DMS 273 (cell line): ENCODE measurements at regions not wholly inside any gene's neighbourhood (a gene's known extent, or its start where the extent isn't known, plus 50 kb on each side); places are given as distances from the start of the nearest gene placed in this dataset.
"Not testable (repeated sequence)": the region's sequence is repeated elsewhere in the genome, so short reads cannot be mapped to it uniquely, and the experiment has no call there.

ENCODE experiments used
- DNase-seq: peaks from one replicate; lab custom pipeline; 2025; ENCODE audit not compliant: unreplicated experiment; lab: John Stamatoyannopoulos, UW

DNA sequence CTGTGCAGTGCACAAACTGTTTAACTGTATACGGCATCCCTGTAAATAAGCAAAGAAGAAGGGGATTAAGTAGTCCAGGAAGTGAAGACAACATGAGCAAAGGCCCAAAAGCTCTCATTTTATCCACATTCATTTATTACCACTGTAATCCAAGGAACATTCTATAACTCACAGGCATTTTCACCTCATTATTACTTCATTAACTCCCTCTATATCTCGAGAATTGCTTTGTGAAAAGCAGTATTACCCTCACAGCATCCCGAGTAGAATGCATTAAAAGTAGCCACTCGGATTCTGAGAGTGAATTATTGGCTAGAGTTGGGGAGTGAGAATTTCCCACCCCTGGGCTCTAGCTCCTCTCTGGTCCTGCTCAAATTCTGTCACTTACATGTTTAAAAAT lies 51.0 kb upstream of the CHCHD3 start:
- no peak for DNase-seq

- DNase-seq, result no peak
These were observed 52.9 kb upstream of the CHCHD3 start for GRCh38 chr7:133134810-133135209.

GRCh38 chr7:133135451-133135850 lies 53.6 kb upstream of the CHCHD3 start:
- no peak for DNase-seq

DNA sequence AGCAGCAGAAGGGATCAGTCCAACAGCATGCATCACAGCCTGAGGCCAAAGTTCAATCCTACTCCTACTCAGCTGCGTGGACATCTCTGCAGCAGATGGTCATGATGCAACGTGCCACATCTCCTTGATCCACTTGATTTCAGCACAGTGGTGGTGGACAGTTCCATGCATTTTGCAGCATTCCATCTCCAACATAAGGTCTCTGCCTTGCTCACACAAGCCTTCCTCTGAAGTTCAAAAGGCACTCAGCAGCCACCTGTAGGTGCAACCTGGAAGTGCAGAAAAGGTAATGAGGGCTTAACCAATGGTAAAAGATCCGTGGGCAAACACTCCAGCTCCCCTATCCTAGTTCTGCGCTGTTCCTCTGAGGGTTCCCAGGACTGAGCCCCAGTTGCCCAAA lies 57.5 kb upstream of the CHCHD3 start:
- DNase-seq, result peak; percentile 70

- DNase-seq, result no peak
These were observed 57.9 kb upstream of the CHCHD3 start for GRCh38 chr7:133139801-133140200.

DNA sequence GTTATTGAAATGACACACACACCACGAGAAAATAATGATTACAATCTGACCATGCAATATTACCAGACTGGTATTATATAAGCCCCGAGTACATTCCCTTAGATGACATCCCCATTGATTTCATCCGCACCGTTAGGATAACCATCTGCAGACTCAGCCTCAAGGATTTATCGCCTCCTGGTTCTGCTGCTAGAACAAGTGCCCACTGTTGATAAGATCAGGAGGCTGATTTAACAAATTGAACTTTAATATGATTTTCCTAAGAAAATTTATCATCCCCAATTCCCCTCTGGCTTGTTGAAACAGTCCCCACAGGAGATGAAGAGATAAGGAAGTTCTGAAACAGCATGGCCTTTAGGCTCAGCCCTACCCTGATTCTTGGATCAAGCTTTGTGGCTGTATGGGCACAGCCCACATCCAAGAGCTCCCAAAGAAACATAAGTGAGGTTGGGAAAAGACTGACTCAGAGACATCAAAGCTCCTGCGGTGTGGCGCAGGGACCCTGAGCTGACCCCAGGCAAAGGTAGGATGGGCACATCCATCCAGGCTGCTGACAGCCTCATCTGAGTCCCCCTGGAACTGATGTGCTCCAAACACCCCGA lies 59.2 kb upstream of the CHCHD3 start:
- DNase-seq, result no peak

- DNase-seq, result no peak
These were observed 68.9 kb upstream of the CHCHD3 start for GRCh38 chr7:133150760-133151159.

DNA sequence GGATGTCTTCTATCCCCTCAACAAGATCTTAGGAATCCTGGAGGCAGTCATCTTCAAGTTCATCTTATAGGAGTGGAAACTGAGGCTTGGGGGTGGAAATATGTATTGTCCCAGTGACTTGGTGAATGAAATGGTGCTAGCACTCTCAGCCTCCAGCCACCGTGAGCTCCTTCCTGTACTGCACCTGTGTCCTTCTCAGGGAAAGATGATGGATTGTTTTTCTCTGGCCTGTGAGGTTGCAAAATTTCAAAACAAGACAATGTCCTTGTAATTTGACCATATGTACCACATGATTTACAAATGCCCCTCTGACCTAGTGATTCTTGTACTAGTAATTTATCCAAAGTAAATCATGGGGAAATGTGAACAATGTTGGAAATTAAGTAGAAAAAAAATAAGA lies 71.0 kb upstream of the CHCHD3 start:
- no peak for DNase-seq

- no peak for DNase-seq
These were observed 73.3 kb upstream of the CHCHD3 start for GRCh38 chr7:133155146-133155545.

DNA sequence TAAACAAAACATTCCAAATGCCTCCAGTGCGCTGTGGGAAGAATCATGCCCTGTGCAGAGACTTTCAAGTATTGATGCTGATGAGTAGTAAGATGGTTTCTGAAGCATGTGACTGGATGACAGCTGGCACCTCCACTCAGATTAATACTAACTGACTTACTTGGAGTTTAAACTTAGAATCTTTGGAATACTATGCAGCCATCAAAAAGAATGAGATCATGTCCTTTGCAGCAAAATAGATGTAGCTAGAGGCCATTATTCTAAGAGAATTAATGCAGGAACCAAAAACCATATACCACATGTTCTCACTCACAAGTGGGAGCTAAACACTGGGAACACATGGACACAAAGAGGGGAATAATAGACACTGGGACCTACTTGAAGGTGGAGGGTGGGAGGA lies 73.8 kb upstream of the CHCHD3 start:
- DNase-seq, result no peak

DNA sequence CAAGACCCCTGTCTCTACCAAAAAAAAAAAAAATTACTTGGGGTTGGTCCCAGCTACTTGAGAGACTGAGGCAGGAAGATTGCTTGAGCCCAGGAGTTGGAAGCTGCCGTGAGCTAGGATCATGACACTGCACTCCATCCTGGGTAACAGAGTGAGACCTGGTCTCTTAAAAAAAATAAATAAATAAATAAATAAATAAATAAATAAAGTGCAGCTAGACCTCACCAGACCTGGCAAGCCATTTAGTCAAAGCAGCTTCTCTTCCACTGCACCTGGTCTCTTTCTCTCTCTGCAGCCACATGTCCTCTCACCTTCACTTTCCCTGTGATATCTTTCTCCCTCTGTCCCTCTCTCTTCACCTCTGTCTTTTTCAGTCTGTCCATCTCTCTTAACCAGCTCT lies 75.2 kb upstream of the CHCHD3 start:
- no peak for DNase-seq

DNA sequence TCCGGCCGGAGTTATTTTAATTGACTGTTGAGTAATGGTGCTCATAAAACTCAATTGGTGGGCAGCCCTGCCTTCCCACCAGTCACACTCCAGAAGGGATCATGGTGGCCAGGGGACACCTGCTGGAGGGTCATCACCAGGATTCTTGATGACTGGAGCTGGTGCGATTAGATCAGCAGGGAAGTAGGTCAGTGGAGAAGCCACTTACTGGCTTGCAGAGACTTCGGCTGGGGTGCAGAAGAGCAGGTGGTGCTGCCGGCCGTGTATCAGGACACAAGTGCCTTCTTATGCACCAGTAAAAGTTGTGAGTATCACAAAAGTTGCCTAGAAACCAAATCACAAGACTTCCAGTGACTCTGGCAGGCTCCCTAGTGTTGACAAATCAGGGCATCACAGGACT lies 82.6 kb upstream of the CHCHD3 start:
- no peak for DNase-seq

DNA sequence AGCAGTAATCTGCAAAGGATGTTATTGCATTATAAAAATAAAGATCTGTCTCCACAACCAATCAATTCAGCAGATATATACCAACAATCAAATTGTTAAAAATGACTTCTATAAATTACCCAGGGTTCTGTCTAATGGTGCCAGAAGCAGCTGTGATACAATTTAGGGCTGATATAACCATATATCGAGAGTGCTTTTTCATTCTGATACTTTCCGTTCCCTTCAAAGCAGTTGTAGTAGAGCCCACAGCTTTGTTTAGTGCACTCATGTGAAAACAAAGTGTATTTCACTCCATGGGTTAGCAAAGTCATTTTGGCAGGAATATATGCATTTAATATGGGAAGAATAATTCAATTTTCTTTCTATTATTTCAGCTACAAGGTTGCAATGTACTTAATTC lies 83.1 kb upstream of the CHCHD3 start:
- DNase-seq, result no peak

- no peak for DNase-seq
These were observed 83.6 kb upstream of the CHCHD3 start for GRCh38 chr7:133165529-133165928.

DNA sequence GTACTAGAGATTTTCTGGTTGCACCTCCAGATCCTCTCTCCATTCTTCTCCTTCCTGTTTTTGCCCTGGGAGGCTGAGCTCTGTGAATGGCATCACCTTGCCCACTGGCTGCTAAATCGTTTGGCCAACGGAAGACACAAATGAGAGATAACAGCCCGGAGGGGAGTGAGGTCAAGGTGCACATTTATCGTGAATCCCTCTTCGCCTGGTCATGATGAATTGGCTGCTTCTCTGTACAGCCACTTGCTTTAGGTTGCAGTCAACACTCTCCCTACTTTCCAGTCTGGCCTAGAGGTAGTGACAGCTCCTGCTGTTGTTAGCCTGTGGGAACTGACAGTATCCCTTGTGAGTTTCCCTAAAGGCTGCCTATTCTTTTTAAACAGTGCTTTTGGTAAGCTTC lies 85.4 kb upstream of the CHCHD3 start:
- DNase-seq, result no peak

DNA sequence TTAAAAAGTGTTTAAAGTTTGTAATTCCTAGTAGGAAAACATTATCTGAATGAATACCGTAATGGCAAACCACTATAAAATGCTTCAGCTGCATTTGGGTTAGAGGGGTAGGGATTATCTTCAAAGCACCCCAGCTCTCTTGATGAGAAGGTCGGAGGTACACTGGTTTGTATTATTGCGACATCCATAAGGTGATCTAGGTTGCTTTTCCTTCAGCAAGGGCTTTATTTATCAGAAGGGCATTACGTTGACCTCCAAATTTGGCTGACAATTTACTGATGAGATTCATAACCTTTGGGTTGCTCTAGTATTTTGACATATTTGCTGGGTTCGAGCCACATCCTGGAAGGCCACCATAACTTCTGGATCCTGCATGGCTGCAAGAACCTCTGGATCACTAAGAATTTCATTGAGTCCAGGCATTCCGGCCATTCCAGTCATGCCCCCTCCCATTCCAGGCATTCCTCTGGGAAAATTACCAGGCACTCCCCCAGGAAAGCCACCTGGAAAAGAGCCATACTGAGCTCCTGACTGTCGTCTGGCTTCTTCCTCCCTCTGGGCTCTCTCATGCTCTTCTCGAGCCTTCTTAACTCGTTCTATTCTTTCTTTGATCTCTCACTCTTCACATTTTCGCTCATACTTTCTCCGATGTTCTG lies 83.6 kb upstream of the EXOC4 start:
- DNase-seq, result not testable (repeated sequence)

DNA sequence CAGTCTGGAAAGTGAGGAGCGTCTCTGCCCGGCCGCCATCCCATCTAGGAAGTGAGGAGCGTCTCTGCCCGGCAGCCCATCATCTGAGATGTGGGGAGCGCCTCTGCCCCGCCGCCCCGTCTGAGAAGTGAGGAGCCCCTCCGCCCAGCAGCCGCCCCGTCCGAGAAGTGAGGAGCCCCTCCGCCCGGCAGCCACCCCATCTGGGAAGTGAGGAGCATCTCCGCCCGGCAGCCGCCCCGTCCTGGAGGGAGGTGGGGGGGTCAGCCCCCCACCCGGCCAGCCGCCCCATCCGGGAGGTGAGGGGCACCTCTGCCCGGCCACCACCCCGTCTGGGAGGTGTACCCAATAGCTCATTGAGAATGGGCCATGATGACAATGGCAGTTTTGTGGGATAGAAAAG lies 75.4 kb upstream of the EXOC4 start:
- not testable (repeated sequence) for DNase-seq

DNA sequence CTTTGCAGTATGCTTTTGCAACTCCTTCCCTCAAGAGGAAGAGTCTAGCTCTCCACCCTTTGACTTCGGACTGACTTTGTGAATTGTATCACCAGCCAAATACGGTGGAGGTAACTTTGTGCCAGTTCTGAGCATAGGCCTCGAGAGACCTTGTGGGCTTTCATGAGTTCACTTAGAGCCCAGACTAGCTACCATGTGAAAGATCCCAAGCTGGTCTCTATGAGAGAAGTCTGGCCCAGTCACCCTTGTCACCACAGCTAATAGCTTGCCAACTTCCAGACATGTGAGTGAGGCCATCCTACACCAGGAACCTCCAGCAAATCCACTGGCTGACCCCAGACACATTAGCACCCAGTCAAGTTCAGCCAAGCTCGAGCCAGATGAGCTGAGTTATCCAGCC lies 72.2 kb upstream of the EXOC4 start:
- no peak for DNase-seq

DNA sequence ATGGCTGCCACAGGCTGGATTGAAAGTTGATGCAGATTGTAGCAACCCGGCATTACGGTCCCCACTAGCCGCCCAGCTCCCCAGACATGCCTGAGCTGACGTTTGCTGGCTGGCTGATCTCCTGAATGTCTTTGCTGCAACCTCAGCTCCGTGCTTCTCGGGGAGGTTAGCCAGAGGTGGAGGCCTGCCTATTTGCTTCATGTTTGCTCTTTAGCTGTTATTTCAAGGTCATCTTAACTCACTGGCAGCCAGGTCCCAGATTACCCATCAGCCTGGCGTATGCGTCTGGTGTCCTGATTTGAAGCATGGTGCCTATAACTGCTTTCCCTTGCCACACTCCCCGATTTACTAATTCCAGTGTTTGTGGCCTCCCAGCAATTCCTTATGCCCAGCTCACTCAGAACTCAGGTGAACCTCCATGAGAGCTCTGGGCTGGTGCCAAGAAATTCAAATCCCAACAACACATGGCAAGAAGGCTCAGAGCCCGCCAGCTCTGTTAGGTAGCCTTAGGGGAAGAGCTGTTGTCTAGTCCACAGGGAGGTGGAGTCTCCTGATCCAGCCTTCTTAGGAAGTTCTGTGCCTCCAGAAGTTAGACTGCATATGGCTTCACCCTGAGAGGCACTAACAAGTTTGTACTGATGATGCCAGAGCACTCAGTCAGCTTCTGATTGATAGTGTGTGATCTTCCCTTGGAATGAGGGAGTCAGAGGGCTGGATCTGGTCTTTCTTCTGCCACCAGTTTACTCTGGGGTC lies 69.7 kb upstream of the EXOC4 start:
- peak; percentile 20 for DNase-seq

GRCh38 chr7:133183969-133184368 lies 68.9 kb upstream of the EXOC4 start:
- no peak for DNase-seq

- no peak for DNase-seq
These were observed 67.4 kb upstream of the EXOC4 start for GRCh38 chr7:133185512-133185911.

DNA sequence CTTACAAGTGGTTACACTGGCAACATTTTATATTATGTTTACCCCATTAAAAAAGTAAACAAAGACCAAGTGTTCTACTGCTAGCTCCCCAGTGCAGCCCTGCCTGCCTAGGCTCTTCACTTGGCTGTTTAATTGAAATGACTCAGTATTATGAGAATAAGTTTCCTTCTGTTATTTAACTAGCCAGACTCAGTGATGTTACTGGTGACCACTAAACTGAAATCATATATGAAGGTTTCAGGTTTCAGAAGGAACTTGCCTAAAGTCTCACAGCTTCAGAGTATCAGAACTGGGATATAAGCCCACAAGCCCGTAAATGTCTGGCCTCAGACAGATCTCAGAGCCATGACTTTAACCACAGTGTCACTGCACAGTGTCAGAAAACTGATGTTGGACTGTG lies 66.8 kb upstream of the EXOC4 start:
- DNase-seq, result no peak

DNA sequence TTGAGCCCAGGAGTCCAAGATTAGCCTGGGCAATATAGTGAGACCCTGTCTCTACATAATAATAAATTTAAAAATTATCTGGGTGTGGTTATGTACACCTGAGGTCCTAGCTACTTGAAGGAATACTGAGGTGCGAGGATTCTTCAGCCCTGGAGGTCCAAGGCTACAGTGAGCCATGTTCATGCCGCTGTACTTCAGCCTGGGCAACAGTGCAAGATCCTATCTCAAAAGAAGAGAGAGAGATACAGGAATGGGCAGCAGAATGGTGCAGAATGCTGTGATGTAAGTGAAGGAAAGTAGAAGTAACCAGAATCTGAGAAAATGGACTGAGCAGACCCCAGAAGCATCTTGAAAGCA lies 62.7 kb upstream of the EXOC4 start:
- DNase-seq, result no peak
